Heart right ventricle (tissue), 16 donors: ENCODE measurements at regions not wholly inside any gene's neighbourhood (a gene's known extent, or its start where the extent isn't known, plus 50 kb on each side); places are given as distances from the start of the nearest gene placed in this dataset.

Experiments
- ATAC-seq, 8 donors: fragments of 200-7000 bp; cut with Tn5 transposase; one replicate each; pipeline ENCODE4 v1.9.1; 2020; ENCODE audit warnings: mild to moderate bottlenecking in 8 of 8, moderate library complexity in 8 of 8, moderate number of reproducible peaks in 1 of 8
- DNase-seq, 2 donors: peaks; one replicate each; pipeline ENCODE4 v3.0.0-alpha.2; 2020
- H3K27ac ChIP-seq, 10 donors: fragments of 200-600 bp; sonication (generic) in 2 of 10; one replicate each; pipeline versions ENCODE4 v1.5.0 to v1.8.0; 2020 to 2022; ENCODE audit warnings: mild to moderate bottlenecking in 3 of 10
- H3K27me3 ChIP-seq, 7 donors: fragments of 200-600 bp; one replicate each; pipeline ENCODE4 v1.8.0; 2021 to 2022; ENCODE audit warnings: mild to moderate bottlenecking in 2 of 7
- H3K36me3 ChIP-seq, 9 donors: fragments of 200-600 bp; sonication (generic) in 1 of 9; one replicate each; pipeline versions ENCODE4 v1.5.0 to v1.8.0; 2020 to 2022; ENCODE audit warnings: mild to moderate bottlenecking in 2 of 9
- H3K4me1 ChIP-seq, 9 donors: fragments of 200-600 bp; sonication (generic) in 1 of 9; one replicate each; pipeline versions ENCODE4 v1.5.0 to v1.8.0; 2020 to 2022; ENCODE audit warnings: mild to moderate bottlenecking in 4 of 9
- H3K4me3 ChIP-seq, 10 donors: fragments of 200-600 bp; sonication (generic) in 2 of 10; one replicate each; pipeline versions ENCODE4 v1.5.0 to v1.8.0; 2020 to 2022; ENCODE audit warnings: mild to moderate bottlenecking in 7 of 10, moderate library complexity in 2 of 10
- H3K9me3 ChIP-seq, 11 donors: fragments of 200-600 bp in 10 of 11; sonication (generic) in 2 of 11; one replicate each; pipeline versions ENCODE4 v1.5.0 to v1.8.0; 2013 to 2022; ENCODE audit warnings: mild to moderate bottlenecking in 2 of 11, control low read depth in 1 of 11, moderate library complexity in 1 of 11
- CTCF ChIP-seq, 9 donors: fragments of 200-600 bp; sonication (generic) in 2 of 9; IDR thresholded peaks; one replicate each; pipeline versions ENCODE4 v1.5.0 to v1.8.0; 2021 to 2022; ENCODE audit warnings: antibody characterized with exemption in 9 of 9, mild to moderate bottlenecking in 5 of 9, moderate library complexity in 1 of 9
- WGBS, 2 donors: extraction: QIAGEN DNeasy Blood & Tissue Kit; methylation state at CpG; one replicate each; pipeline ENCODE4 v1.1.7; 2013; ENCODE audit warnings: inconsistent platforms in 1 of 2; 5-methylcytosine and 5-hydroxymethylcytosine counted together
- intact Hi-C, 10 donors: fragments of 100-400 bp; cut with DNase I; formaldehyde crosslinking; loops; one replicate each; pipeline versions ENCODE4 v1.11.1 to v1.14.2; 2022
- donor health status: Arrhythmogenic right ventricular cardiomyopathy.
- donor health status: ischemic (EF 13 %, LVEDD 7.1; RV severe dilation, severe dysfunction).
- donor health status: healthy with polysubstance abuse.
- donor health status: DM: no; HTN: yes; CAD: no.
- donor health status: DM: no; HTN: no; CAD: no.
- donor health status: ischemic (EF 25% LVEDD 6.9; RV normal size, moderate dysfunction).
- donor health status: ischemic (EF 25% LVEDD 5.7; RV mildly dilated, moderate dysfunction).
- donor health status: healthy.
- donor health status: DM: yes; HTN: yes; CAD: no.
- donor health status: Ischemic cardiomyopathy.
- donor health status: ischemic (EF 35%, LVEDD 5.7; RV mildly dilated, moderate dysfunction).
- donor health status: nonischemic (EF 11% LVEDD 7.7; RV severe dilation, severe dysfunction).
- donor health status: DM: yes; HTN: yes; CAD: no.
- donor health status: PGD.
- donor health status: ischemic (EF 29% LVEDD 5.4; RV normal size, mild dysfunction).
- donor health status: nonischemic (EF 23%, LVEDD 6.1; RV moderate dilation, normal function).

- DNase-seq: no peak
- ATAC-seq: no peak
- 72 to 75% methylated on average over 4 of the region's 4 CpGs for whole genome bisulfite sequencing, 2 donors
- Histone ChIP-seq H3K4me1 (no peaks in the 10 kb centered on the region), H3K36me3 (no peaks in the 10 kb centered on the region), H3K27me3 (no peaks in the 10 kb centered on the region), H3K27ac (no peak overlapping the region), H3K9me3 (peaks cover 0 to 1% (median 0%) of the 10 kb centered on the region in 11 donors), H3K4me3 (no peak overlapping the region)
- intact Hi-C loops: no loop called here
- no peak for TF ChIP-seq CTCF (IDR thresholded peaks at IDR 0.05)
Measured at GRCh38 chr1:195158091-195158490, 1450.1 kb downstream of the KCNT2 start.

- DNase-seq: no peak
- Histone ChIP-seq H3K4me1 (no peaks in the 10 kb centered on the region), H3K9me3 (peaks cover 0 to 4% (median 0%) of the 10 kb centered on the region in 11 donors), H3K27me3 (no peaks in the 10 kb centered on the region), H3K27ac (no peak overlapping the region), H3K36me3 (no peaks in the 10 kb centered on the region), H3K4me3 (no peak overlapping the region)
- TF ChIP-seq CTCF (IDR thresholded peaks at IDR 0.05): no peak
- 91 to 92% methylated on average over 1 of the region's 1 CpG for WGBS, 2 donors
- no peak for ATAC-seq
- intact Hi-C loops: no loop called here
Measured at GRCh38 chr1:195153107-195153506, 1455.1 kb downstream of the KCNT2 start.

GRCh38 chr1:195150768-195151167 is 1457.5 kb downstream of the KCNT2 start:
- ATAC-seq (no peak), DNase-seq (no peak)
- no peak for TF ChIP-seq CTCF (IDR thresholded peaks at IDR 0.05)
- Histone ChIP-seq H3K4me1 (no peaks in the 10 kb centered on the region), H3K27ac (no peak overlapping the region), H3K9me3 (peaks cover 0 to 4% (median 0%) of the 10 kb centered on the region in 11 donors), H3K27me3 (no peaks in the 10 kb centered on the region), H3K36me3 (no peaks in the 10 kb centered on the region), H3K4me3 (no peak overlapping the region)
- intact Hi-C loops: no loop called here
- WGBS, 2 donors: 96 to 97% methylated on average over 3 of the region's 3 CpGs

GRCh38 chr1:195141294-195141693 is 1466.9 kb downstream of the KCNT2 start:
- no peak for DNase-seq
- Histone ChIP-seq H3K4me3 (no peak overlapping the region), H3K27me3 (no peaks in the 10 kb centered on the region), H3K4me1 (no peaks in the 10 kb centered on the region), H3K36me3 (no peaks in the 10 kb centered on the region), H3K27ac (no peak overlapping the region), H3K9me3 (peaks cover 0 to 28% (median 10%) of the 10 kb centered on the region in 11 donors)
- WGBS, 2 donors: 97% methylated on average over 2 of the region's 2 CpGs
- TF ChIP-seq CTCF (IDR thresholded peaks at IDR 0.05): no peak
- no peak for ATAC-seq
- intact Hi-C loops: no loop called here

GRCh38 chr1:195130598-195130997 is 1477.6 kb downstream of the KCNT2 start:
- Histone ChIP-seq H3K36me3 (no peaks in the 10 kb centered on the region), H3K4me3 (no peak overlapping the region), H3K27ac (no peak overlapping the region), H3K27me3 (no peaks in the 10 kb centered on the region), H3K4me1 (no peaks in the 10 kb centered on the region), H3K9me3 (peaks cover 0 to 7% (median 0%) of the 10 kb centered on the region in 11 donors)
- no peak for TF ChIP-seq CTCF (IDR thresholded peaks at IDR 0.05)
- ATAC-seq (no peak), DNase-seq (no peak)
- intact Hi-C loops: no loop called here
